Smooth muscle cell of the brain vasculature (primary cell): ENCODE measurements at regions not wholly inside any gene's neighbourhood (a gene's known extent, or its start where the extent isn't known, plus 50 kb on each side); places are given as distances from the start of the nearest gene placed in this dataset.

ENCODE experiments used
- DNase-seq: peaks from one replicate; pipeline ENCODE4 v3.0.0-alpha.2; 2012; ENCODE audit warnings: low read depth, low spot score

DNA sequence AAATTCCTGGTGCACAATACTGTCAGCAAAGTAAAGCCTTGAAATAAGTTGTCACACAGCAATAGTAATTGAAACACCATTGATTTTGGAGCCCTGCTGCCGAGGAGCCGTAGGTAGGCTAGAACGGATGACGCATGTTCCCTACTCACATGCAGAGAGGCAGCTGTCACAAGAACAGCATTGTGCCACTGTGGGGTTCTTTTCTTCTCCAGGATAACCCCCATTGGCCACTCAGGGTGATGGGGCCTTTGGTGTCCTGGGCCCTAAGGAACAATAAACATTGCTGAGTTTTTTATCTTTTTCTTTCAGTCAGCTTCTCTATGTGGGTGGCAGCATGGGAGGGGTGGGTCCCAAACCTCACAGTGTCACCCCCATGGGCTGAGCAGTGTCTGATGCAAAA, 542.3 kb downstream of the BCOR start:
- DNase-seq: no peak

DNA sequence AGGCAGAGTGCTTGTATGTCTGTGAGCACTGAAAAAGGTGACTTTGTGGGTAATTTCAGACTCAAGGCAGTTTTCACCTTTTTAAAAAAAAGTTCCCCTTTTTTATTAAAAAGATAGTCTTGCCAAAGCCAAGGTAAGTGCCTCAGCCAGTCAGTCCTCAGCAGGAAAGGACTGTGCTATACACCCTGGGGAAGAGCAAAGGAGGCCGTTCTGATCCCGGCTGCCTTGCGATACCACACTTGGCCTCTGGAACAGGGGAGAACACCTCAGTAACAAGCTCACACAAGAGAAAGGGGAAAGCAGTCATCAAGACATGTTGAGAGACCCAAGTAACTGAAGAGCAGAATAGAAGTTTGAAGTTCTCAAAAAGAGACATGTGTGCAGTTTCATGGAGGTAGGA, 541.7 kb downstream of the BCOR start:
- DNase-seq: no peak

DNA sequence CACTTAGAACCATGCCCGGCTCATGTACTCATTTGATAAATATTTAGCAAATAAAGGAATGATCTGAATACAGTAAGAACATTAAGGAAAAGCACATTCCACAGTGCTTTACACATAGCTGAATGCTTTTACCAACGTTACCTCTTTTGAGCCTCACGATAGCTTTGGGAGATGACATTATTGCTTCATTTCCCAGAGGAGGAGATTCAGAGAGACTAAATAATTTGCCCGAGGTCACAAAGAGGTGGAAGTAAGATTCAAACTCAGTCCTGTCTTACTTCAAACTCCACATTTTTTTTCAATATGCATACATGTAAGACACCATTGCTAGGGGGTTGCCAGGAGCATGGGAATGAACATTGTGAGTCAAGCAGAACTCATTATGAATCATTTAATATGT, 538.5 kb downstream of the BCOR start:
- DNase-seq: no peak

DNA sequence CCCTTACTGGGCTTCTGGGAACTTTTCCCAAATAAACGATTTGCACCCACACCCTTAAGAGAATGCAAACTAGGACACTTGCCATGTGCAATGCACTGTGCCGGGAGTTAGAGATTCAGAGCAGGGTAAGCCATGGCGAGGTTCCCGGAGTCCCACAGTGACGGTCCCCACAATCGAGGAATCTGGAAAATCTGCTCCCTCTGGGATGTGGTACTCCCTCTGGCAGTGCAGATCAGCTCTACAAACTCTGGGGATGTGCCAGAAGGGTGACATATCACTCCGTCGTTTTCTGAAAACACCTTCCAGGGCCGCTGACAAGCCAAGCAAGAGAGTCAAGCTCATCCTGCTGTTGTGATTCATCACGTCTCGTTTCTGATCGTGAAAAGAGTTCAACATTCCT, 537.5 kb downstream of the BCOR start:
- DNase-seq: no peak

DNA sequence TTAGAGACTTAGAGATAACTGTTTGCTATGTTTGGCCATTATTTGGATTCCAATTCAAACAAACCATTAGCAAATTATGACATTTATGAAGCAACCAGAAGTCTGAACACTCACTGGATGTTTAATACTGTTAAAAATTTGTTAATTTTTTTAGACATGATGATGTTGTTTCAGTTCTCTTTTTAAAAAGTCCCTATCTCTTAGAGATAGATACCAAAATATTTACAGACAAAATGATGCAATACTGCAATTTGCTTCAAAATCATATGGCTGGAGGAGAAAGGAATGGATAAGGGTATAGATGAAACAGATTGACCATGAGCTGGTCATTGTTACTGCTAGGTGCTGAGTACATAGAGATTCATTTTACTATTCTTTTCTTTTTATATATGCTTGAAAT, 534.6 kb downstream of the BCOR start:
- no peak for DNase-seq

DNA sequence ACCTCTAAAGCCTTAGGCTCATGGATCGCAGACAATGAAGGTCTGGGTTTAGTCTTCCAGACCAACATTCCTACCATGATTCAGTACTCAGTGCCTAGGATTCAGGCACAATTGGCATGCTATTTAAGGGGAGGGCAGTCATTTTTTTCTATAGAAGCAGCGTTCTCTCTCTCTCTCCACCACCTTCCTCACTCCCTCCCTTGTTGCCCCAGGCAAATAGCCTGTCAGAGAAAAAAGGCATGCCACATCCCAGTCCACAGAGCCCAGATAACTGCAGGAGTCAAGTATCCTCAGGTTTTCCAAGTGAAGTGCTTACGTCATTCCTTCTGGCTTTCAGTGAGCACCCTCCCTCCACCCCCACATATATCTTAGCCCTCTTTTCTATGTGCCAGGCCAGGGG, 533.0 kb downstream of the BCOR start:
- DNase-seq: no peak

DNA sequence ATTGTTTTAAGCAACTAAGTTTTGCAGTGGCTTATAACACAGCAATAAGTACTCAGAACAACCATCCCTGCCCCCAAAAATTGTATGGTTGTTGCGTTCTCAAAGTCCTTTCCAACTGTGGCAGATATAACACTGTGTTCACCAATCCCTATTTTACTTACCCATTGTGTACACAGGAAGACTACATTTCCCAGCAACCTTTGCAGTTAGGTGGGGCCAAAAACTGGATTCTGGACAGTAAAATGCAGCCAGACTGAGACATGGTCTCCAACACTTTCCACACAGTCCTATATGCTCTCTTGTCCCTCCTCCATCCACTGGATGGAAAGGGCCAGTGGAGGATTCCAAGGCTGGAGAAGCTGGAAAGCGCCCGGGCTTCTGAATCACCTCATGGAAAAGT, 523.6 kb downstream of the BCOR start:
- no peak for DNase-seq

DNA sequence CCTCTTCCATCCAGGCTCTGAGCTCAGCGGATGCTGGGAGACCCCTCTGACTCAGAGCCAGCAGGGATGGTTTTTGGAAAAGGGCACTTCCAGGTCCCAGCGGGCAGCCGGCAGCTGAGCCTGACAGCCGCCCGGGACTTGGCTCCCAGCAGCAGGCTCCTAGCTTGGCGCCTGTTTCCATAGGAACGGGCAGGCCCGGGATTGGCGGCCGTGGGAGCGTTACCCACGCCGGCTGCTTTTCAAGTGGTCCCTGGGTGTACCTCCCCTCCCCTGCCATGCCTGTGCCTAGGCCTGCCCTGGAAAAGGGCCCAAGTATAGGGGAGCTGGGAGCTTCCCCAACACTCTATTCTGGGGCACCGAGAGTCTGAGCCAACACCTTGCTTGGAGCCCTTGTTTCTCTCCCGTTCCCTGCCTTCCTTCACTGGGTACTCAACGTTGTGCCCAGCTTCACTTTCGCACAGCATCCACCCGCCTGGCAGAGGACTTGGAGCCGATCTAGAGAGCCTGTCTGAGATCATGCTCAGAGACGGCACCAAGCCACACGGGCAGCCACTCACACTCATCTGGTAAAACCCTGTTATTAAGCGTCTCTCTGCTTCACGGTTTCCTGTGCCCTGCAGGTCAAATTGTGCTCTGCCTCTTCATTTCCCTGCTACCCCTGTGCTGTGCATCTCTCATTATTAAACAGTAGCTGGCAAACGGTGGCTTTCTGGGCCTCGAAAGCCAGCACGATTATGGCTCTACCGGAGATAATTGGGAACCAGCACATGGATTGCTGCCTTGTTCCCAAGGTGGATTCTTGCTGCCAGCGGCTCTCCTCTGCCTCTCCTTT, 521.5 kb downstream of the BCOR start:
- DNase-seq: no peak

DNA sequence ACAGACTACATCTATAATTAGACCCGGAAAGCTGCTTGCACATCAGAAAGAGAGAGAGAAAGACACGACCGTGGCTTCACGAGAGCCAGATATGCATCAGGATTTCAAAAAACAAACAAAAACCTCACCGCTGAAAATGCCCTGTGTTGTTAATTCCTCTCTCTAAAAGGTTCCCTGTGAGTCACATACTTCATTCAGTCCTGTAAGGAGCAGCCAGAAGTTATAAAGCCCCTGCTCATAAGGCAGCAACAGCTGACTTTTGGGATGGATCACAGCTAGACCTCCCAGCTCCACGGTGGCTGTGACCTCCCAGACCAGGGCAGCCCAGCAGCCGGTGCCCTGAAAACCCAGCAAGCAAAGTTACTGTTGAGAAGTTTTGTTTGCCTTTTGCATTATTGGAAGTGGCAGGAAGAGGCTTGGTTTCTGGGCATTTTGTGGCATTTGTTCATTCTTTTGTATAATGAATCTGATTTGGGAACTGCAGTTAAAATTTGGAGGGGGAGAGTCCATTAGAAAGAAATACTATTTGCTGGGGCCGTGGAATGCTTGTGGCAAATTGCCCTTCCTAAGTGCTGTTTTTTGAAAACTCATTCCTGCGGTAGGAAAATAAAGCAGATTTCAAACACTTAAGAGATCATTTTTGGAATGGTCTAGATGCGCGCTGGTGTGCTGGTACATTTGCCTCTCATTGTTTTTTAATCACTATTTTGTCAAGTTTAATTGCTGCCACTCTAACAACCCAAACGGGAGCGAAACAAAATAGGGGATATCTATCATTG, 520.4 kb downstream of the BCOR start:
- no peak for DNase-seq

DNA sequence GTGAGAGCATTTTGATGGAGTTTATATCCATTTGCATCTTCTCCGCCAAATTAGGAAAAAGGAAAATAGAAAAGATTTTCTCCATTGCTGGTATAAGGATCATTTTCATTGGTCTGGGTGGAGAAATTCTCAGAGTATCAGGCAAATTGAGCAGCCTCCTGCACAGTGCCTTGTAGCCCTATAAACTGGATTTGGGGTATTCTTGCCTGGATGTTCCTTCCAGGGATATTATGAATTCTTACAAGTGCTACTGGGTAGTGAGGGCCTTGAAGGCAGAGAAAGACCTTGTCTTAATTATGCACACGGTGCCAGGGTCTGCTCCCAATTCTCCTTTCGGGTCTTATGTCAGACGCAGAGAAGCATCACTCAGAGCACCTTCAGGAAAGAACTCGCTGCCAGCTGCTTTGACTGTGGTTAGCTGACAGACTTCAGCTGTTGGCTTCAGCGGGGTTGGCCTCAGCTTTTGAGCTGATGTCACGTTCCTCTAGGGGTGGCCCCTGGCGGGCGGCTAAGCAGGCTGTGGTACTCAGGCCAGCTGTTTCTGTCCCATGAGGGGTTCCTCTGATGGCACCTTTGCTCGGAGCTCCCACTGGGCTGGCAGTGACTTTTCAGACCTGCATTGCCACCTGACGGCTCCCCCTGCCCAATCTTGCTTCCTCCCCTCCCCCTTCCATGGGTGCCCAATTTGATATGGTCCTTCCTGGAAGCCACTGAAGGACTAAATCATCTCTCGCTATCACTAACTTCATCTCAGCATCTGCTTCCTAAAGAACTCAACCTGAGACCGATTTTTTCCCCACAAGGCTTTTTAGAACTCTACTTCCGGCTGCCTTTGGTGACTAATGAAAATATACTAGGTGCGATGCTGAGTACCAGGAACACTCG, 519.5 kb downstream of the BCOR start:
- no peak for DNase-seq

DNA sequence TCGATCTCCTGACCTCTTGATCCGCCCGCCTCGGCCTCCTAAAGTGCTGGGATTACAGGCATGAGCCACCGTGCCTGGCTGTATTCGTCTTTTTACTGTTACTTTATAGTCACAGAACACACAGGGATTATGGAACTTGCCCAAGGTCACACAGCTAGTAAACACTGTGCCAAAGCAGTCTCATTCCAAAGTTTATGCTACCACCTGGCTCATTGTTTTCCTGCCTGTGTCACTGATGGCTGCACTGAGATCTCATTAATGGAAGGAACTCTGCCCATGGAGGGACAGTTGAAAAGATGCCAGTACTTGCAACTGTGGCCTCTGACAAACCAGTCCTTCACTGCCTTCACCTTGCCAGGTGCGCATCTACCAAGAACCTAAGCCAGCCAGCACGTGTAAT, 517.7 kb downstream of the BCOR start:
- no peak for DNase-seq

DNA sequence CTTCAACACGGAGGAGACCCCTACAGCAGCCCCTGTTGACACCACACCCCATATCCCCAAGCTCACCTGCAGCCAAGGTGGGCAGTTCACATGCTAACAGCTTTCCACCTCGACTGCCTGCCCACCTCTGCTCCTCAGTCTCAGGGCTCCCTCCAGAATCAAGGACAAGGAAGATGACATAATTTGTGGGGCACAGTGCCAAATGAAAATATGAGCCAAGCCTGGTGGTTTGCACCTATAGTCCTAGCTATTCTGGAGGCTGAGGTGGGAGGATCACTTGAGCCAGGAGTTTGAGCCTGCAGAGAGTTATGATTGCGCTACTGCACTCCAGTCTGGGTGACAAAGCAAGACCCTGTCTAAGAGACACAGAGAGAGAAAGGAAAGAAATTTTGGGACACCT, 516.3 kb downstream of the BCOR start:
- no peak for DNase-seq

DNA sequence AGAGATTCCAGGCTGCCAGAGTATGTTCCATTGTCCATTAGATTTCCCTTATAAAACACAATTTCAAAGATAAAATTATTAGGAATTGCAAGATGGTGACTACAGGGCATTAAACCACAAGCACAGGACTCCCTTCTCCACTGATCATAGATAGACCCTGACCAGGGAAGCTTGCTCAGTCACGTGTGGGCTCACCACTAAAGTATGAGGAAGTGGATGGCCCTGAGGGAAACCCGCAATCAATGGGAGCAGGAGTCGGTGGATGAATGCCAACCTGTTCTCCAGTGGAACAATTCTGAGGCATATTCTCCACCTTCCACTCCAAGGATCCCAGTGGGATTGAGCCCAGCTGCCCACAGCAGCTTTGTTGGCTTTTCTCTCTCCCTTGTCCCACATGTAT, 515.7 kb downstream of the BCOR start:
- no peak for DNase-seq

DNA sequence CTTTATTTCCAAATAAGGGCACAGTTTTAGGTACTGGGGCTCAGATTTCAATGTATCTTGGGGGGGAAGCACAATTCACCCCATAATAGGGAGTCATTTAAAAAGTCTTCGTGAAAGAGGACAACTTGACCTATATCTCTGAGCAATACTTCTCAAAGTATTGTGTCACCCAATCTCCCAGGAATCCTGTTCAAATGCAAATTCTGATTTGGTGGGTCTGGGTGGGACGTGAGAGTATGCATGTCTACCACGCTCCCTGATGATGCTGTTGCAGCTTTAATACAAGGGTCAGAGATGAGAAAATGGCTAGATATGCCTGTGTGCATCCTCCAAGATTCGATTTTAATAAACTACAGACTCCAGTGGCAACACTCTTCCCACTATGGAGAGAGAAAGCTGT, 514.8 kb downstream of the BCOR start:
- no peak for DNase-seq

DNA sequence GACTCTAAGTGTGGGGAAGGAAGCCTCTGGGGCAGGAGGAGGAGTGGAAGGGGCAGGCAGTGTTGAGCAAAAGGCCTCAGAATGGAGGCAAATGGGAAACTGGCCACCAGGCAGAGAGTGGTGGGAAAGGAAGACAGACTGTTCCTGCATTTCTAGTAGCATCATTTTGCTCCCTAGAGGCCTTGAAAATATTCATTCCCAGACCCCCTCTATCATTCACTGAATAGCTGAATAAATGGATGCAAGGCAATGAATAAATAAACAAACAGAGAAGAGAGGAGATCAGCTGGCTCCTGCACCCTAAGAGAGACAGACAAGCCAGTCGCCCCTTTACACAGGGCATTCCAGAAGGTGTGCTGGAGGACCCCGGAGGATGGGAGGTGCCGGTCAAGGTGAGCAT, 511.9 kb downstream of the BCOR start:
- DNase-seq: no peak

DNA sequence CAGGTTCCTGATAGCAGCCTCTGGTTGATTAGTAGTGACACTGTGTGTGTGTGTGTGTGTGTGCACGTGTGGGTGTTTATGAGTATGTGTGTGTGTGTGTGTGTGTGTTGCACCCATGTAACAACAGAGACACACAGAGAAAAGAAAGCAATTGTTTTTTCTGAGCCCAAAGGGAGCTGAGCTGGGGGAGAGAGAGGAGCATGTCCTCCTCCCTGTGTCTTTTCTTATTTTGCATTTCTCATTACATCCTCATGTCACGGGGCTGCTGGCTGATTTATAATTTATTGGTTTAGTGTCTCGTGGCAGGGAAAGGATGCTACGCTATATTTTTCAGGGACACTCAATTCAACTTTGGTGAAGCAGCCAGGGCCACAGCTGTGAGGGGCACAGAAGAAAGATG, 511.4 kb downstream of the BCOR start:
- no peak for DNase-seq

DNA sequence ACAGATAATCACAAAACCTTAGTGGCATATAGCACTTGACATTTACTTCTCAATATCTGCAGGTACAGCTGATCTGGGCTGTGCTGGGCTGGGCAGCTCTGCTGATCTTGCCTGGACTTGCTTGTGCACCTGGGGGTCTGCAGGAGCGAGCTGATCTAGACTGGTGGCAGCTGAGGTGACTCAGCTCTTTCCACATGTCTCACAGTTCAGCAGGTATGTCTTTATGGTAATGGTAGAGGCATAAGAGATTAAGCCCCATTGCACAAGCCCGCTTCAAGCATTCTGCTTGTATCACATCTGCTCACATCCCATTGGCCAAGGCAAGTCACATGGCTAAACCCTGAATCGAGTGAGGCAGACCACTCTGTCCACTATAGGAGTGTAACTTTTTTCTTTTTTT, 506.7 kb downstream of the BCOR start:
- DNase-seq: no peak

DNA sequence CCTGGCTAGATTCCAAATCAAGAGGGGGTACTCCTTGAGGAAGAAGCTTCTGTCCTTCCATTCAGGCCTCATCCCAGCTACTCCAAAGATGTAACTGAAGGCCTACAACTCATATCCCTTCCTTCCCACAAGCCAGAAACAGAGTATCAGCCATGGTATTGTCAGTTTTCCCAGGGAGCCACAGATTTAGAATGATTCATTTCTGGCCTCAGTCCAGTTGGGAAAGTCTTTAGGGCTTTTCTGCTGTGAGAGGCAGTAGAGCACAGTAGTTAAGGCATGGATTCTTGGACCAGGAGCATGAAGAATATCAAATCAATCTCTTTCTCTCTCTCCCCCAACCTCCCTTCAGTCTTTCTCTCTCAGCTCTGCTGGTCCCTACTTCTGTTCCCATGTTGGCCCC, 505.0 kb downstream of the BCOR start:
- no peak for DNase-seq

DNA sequence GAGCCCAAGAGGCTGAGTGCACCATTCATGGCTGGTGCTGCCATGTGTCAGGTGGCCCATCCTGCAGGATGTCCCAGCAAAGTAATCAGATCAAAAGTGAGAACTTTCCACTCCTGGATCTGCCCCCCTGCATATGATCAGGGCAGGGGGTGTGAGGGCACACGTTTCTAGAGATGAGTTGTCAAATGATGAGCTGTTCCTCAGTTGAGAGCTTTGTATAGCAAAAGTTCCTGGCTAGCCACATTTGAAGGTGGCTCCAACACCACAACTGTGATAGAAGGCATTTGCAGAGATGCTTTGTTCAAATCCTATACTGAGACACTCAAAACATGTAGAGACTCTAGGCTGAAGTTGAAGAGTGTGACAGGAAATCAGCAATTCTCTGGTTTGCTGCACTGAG, 501.8 kb downstream of the BCOR start:
- no peak for DNase-seq

DNA sequence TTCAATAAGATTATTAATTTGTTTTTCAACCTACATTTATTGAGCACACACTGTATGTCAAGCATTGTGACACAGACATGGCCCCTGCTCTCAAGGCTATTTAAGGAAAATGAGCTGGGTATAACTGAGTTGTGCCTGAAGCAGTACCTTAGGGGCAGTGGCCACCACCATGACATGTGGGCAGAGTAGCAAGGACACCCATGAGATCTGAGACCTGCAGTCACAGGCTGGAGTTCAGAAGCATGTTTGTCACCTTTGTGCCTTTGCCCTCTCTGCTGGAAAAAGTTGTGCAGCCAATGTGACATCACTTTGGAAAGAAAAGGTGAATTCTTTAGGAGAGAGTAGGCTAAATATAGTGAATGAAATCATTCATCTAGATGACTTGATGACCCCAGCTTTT, 501.3 kb downstream of the BCOR start:
- no peak for DNase-seq

DNA sequence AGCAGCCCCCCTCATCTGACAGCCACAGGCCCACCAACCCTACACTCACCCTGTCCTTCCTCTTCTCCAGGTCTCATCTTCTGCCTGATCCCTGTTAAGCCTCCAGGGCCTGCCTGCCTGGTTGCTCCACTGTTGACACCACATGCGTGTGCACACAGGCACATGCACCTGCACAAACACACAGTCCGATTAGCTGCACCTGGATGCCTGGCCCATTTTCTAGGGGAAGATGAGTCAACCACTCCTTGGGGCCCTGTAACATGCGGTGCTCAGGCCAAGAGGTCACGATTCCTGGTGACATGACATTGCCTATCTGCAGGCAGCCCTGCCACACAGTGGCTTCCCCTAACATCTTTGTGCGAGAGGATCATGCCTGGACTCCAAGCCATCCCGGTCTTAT, 498.4 kb downstream of the BCOR start:
- no peak for DNase-seq

DNA sequence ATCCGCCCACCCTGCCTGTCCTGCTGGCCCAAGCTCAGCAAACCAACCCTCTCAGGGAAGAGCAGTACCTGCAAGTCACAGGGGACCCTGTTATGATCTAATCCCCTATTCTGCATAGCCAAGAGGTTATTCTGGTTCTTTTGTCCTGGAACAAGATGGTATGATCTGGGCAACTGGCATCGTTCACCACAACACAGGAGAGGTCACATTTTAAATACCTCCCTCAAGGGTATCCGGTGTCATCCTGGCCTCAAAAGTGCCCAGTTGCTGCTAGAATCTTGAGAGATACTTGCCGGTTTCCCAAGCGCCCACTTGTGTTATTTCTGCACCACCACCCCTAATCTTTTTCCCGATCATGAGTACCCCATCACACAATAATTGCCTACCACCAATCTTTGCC, 497.5 kb downstream of the BCOR start:
- DNase-seq: no peak
